CD4-positive, CD25-positive, alpha-beta regulatory T cell (primary cell): ENCODE measurements at regions not wholly inside any gene's neighbourhood (a gene's known extent, or its start where the extent isn't known, plus 50 kb on each side); places are given as distances from the start of the nearest gene placed in this dataset.
"Not testable (repeated sequence)": the region's sequence is repeated elsewhere in the genome, so short reads cannot be mapped to it uniquely, and the experiment has no call there.

Experiments used
- ATAC-seq, 2 donors: fragments of 150-1000 bp; cut with Tn5 transposase; one replicate each; pipeline ENCODE4 v1.10.0; 2021; ENCODE audit warnings: low read depth in 2 of 2, moderate number of reproducible peaks in 2 of 2, moderate library complexity in 1 of 2
- DNase-seq, 3 donors: peaks; one replicate each; pipeline versions ENCODE4 v3.0.0 to v3.0.0-alpha.2; 2012 to 2022; ENCODE audit warnings: mixed read lengths in 1 of 3
- H3K27ac ChIP-seq: one replicate; pipeline ENCODE4 v1.7.0; 2013; ENCODE audit warnings: mild to moderate bottlenecking, low read length; ENCODE audit not compliant: insufficient read depth, poor library complexity, severe bottlenecking
- H3K27me3 ChIP-seq: one replicate; pipeline ENCODE4 v1.7.0; 2013; ENCODE audit warnings: low read length; ENCODE audit not compliant: control insufficient read depth, insufficient read depth
- H3K36me3 ChIP-seq: one replicate; pipeline ENCODE4 v1.7.0; 2013; ENCODE audit warnings: mild to moderate bottlenecking, low read length, moderate library complexity; ENCODE audit not compliant: control insufficient read depth, insufficient read depth
- H3K4me1 ChIP-seq: 2 replicates; pipeline ENCODE4 v1.7.0; 2013; ENCODE audit warnings: mild to moderate bottlenecking, low read length; ENCODE audit not compliant: insufficient read depth, control insufficient read depth, poor library complexity, severe bottlenecking
- H3K4me3 ChIP-seq: one replicate; pipeline ENCODE4 v1.7.0; 2013; ENCODE audit warnings: low read depth, mild to moderate bottlenecking, low read length, moderate library complexity
- H3K9me3 ChIP-seq, 2 experiments: 1 replicate in 1 of 2; 2 replicates in 1 of 2; pipeline ENCODE4 v1.7.0; 2013; ENCODE audit warnings: low read length in 2 of 2, mild to moderate bottlenecking in 1 of 2, moderate library complexity in 1 of 2; ENCODE audit not compliant: control insufficient read depth in 2 of 2
- H3K27ac Mint-ChIP-seq, 3 donors: one replicate each; pipeline ENCODE4 v1.8.0; 2020 to 2022; ENCODE audit warnings: mild to moderate bottlenecking in 3 of 3, mixed read lengths in 3 of 3, moderate library complexity in 2 of 3
- H3K27me3 Mint-ChIP-seq: one replicate; pipeline ENCODE4 v1.8.0; 2022; ENCODE audit warnings: mild to moderate bottlenecking, mixed read lengths
- H3K36me3 Mint-ChIP-seq: one replicate; pipeline ENCODE4 v1.8.0; 2020; ENCODE audit warnings: mixed read lengths
- H3K4me1 Mint-ChIP-seq, 4 donors: one replicate each; pipeline ENCODE4 v1.8.0; 2020 to 2022; ENCODE audit warnings: mixed read lengths in 4 of 4, mild to moderate bottlenecking in 1 of 4
- H3K4me3 Mint-ChIP-seq, 4 donors: one replicate each; pipeline ENCODE4 v1.8.0; 2020 to 2022; ENCODE audit warnings: mild to moderate bottlenecking in 4 of 4, mixed read lengths in 4 of 4, moderate library complexity in 3 of 4
- H3K9me3 Mint-ChIP-seq, 7 donors: one replicate each; pipeline ENCODE4 v1.8.0; 2020 to 2022; ENCODE audit warnings: mixed read lengths in 7 of 7, mild to moderate bottlenecking in 3 of 7, moderate library complexity in 2 of 7

GRCh38 chr16:21383682-21384081 lies 105.6 kb upstream of the CRYM start:
- H3K9me3 ChIP-seq, H3K27me3 ChIP-seq, H3K4me1 Mint-ChIP-seq, H3K4me1 ChIP-seq, H3K4me3 Mint-ChIP-seq, H3K36me3 Mint-ChIP-seq, H3K9me3 Mint-ChIP-seq, H3K27ac Mint-ChIP-seq, DNase-seq, ATAC-seq, H3K4me3 ChIP-seq, H3K27me3 Mint-ChIP-seq, H3K27ac ChIP-seq, H3K36me3 ChIP-seq: not testable (repeated sequence)

DNA sequence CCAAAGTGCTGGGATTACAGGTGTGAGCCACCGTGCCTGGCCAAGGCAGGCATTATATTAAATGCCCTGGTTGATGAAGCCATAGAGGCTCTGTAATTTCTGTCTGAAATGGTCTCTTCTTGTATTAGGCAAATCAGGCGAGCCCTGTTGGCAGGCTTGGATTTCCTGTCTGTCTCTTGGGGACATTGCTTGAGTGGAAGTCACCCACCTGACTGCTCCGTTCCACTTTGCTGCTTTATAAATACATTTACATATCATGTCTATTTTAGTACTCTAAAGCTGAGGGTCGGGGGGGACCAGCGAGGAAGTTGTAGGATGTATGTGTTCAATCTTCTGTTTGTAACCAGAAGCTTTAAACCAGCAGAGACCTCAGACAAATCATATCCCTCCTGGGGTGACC lies 101.6 kb upstream of the CRYM start:
- not testable (repeated sequence) for H3K27me3 ChIP-seq, H3K27ac Mint-ChIP-seq, H3K27me3 Mint-ChIP-seq, H3K4me1 ChIP-seq, H3K36me3 ChIP-seq, H3K4me3 ChIP-seq, H3K9me3 ChIP-seq, DNase-seq, H3K36me3 Mint-ChIP-seq, H3K4me1 Mint-ChIP-seq, H3K27ac ChIP-seq, H3K4me3 Mint-ChIP-seq, H3K9me3 Mint-ChIP-seq
- peak in 1 of 2 donors; percentile 28 for ATAC-seq

GRCh38 chr16:21376196-21376899 lies 98.3 kb upstream of the CRYM start:
- H3K4me3 Mint-ChIP-seq, H3K4me1 ChIP-seq, H3K4me1 Mint-ChIP-seq, H3K9me3 Mint-ChIP-seq, H3K27ac Mint-ChIP-seq, H3K36me3 ChIP-seq, H3K27me3 ChIP-seq, H3K4me3 ChIP-seq, H3K36me3 Mint-ChIP-seq, H3K9me3 ChIP-seq, H3K27me3 Mint-ChIP-seq, DNase-seq, H3K27ac ChIP-seq, ATAC-seq: not testable (repeated sequence)

GRCh38 chr16:21375334-21375733 lies 97.2 kb upstream of the CRYM start:
- not testable (repeated sequence) for H3K4me3 Mint-ChIP-seq, H3K4me1 Mint-ChIP-seq, DNase-seq, H3K27me3 ChIP-seq, ATAC-seq, H3K36me3 ChIP-seq, H3K27ac ChIP-seq, H3K27me3 Mint-ChIP-seq, H3K36me3 Mint-ChIP-seq, H3K9me3 Mint-ChIP-seq, H3K4me1 ChIP-seq, H3K9me3 ChIP-seq, H3K4me3 ChIP-seq, H3K27ac Mint-ChIP-seq

- not testable (repeated sequence) for H3K36me3 Mint-ChIP-seq, DNase-seq, H3K27ac ChIP-seq, H3K9me3 Mint-ChIP-seq, H3K9me3 ChIP-seq, H3K4me3 ChIP-seq, ATAC-seq, H3K27me3 Mint-ChIP-seq, H3K27me3 ChIP-seq, H3K4me3 Mint-ChIP-seq, H3K36me3 ChIP-seq, H3K4me1 ChIP-seq, H3K27ac Mint-ChIP-seq, H3K4me1 Mint-ChIP-seq
These were observed 95.4 kb upstream of the CRYM start for GRCh38 chr16:21373454-21373853.

DNA sequence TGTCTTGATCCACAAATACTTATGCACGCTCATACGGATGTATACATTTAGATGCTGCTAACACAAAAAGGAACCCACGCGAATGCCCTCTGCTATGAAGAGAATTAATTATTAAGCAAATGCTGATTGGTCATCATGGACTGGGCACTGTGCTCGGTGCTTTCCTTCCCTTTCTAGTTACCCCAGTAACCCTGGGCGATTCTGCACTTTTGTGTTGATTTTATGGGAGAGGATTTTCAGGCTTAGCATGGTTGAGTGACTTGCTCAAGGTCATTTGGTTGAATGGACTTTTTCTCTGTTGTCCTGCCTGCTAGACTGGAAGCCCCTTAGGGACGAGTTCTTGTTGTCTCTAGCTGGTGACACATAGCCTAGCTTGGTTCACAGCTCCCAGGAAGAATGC lies 94.8 kb upstream of the CRYM start:
- H3K9me3 Mint-ChIP-seq, ATAC-seq, H3K27me3 Mint-ChIP-seq, H3K4me1 Mint-ChIP-seq, H3K4me3 ChIP-seq, H3K4me3 Mint-ChIP-seq, H3K27ac Mint-ChIP-seq, H3K27me3 ChIP-seq, H3K36me3 ChIP-seq, DNase-seq, H3K36me3 Mint-ChIP-seq, H3K9me3 ChIP-seq, H3K27ac ChIP-seq, H3K4me1 ChIP-seq: not testable (repeated sequence)

- H3K4me3 Mint-ChIP-seq, H3K4me1 ChIP-seq, H3K4me3 ChIP-seq, H3K4me1 Mint-ChIP-seq, H3K27ac ChIP-seq, H3K9me3 Mint-ChIP-seq, DNase-seq, H3K27me3 ChIP-seq, ATAC-seq, H3K9me3 ChIP-seq, H3K27ac Mint-ChIP-seq, H3K27me3 Mint-ChIP-seq, H3K36me3 ChIP-seq, H3K36me3 Mint-ChIP-seq: not testable (repeated sequence)
These were observed 94.2 kb upstream of the CRYM start for GRCh38 chr16:21372162-21372835.

- not testable (repeated sequence) for H3K36me3 ChIP-seq, H3K9me3 Mint-ChIP-seq, H3K4me1 ChIP-seq, H3K27me3 ChIP-seq, ATAC-seq, H3K27ac Mint-ChIP-seq, H3K27ac ChIP-seq, H3K9me3 ChIP-seq, H3K4me3 ChIP-seq, DNase-seq, H3K4me3 Mint-ChIP-seq, H3K27me3 Mint-ChIP-seq, H3K4me1 Mint-ChIP-seq, H3K36me3 Mint-ChIP-seq
These were observed 92.7 kb upstream of the CRYM start for GRCh38 chr16:21370791-21371190.
